HCT116 (cell line): ENCODE measurements at regions not wholly inside any gene's neighbourhood (a gene's known extent, or its start where the extent isn't known, plus 50 kb on each side); places are given as distances from the start of the nearest gene placed in this dataset.

ENCODE experiments used
- ELF1 ChIP-seq: IDR thresholded peaks from 2 replicates; pipeline ENCODE4 v1.6.1; 2012; ENCODE audit warnings: low read depth, borderline replicate concordance
- EZH2 ChIP-seq: fragments of 200-600 bp; sonication (generic); IDR thresholded peaks from 2 replicates; pipeline ENCODE4 v1.6.1; 2017; ENCODE audit warnings: antibody characterized with exemption, mixed run types
- EZH2phosphoT487 ChIP-seq: fragments of 200-600 bp; IDR thresholded peaks from 2 replicates; pipeline ENCODE4 v1.6.1; 2018; ENCODE audit warnings: antibody characterized with exemption, borderline replicate concordance
- POLR2A ChIP-seq: IDR thresholded peaks from 2 replicates; pipeline ENCODE4 v1.7.0; 2011; ENCODE audit warnings: borderline replicate concordance; ENCODE audit not compliant: insufficient read depth, insufficient read length; ENCODE audit errors: extremely low read depth
- REST ChIP-seq: IDR thresholded peaks from 2 replicates; pipeline ENCODE4 v1.6.1; 2012; ENCODE audit warnings: low read depth
- SP1 ChIP-seq: IDR thresholded peaks from 2 replicates; pipeline ENCODE4 v1.6.1; 2012; ENCODE audit warnings: low read depth
- TCF7L2 ChIP-seq: IDR thresholded peaks from 2 replicates; pipeline ENCODE4 v1.7.0; 2011; ENCODE audit warnings: borderline replicate concordance, inconsistent platforms; ENCODE audit not compliant: insufficient read depth, insufficient read length; ENCODE audit errors: extremely low read depth
- ZNF274 ChIP-seq: fragments of 200-500 bp; sonication (Bioruptor generic); IDR thresholded peaks from 2 replicates; pipeline ENCODE4 v1.6.1; 2014; ENCODE audit warnings: mild to moderate bottlenecking, low read depth, low read length, inconsistent platforms
- TF ChIP-seq, protein P1 (sequence below), 3 experiments: fragments of 200-600 bp in 1 of 3; sonication (generic) in 1 of 3; IDR thresholded peaks in 2 of 3; conservative IDR thresholded peaks in 1 of 3; 2 replicates each; pipeline ENCODE4 v1.5.1; 2012 to 2017; ENCODE audit warnings: low read depth in 2 of 3, low read length in 2 of 3, antibody characterized with exemption in 1 of 3, borderline replicate concordance in 1 of 3, control low read depth in 1 of 3, mild to moderate bottlenecking in 1 of 3, mixed read lengths in 1 of 3, mixed run types in 1 of 3, moderate library complexity in 1 of 3; ENCODE audit not compliant: insufficient read depth in 1 of 3
- TF ChIP-seq, protein P2 (sequence below): IDR thresholded peaks from 2 replicates; pipeline ENCODE4 v1.6.1; 2012

DNA sequence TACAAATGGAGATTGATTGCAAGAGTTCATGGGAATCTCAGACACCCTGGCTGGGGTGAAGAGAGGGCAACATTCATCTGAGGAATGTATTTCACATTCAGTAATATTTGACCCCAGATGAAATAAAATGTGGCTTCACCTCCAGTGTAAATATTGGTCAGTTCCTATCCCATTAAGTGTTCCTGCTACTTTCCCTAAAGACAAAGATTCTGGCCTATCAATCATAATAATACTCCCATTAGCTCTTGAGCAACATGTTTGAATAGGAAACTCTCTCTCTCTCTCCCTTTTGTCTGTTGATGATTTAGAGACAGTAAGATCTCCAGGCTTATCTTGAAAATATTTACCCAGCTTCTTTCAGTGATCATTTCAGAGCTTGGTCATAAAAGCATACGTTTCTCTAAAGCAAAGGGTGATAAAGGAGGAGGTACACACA, 70.1 kb downstream of the KCNJ2 start:
- TF ChIP-seq, protein P1, sequence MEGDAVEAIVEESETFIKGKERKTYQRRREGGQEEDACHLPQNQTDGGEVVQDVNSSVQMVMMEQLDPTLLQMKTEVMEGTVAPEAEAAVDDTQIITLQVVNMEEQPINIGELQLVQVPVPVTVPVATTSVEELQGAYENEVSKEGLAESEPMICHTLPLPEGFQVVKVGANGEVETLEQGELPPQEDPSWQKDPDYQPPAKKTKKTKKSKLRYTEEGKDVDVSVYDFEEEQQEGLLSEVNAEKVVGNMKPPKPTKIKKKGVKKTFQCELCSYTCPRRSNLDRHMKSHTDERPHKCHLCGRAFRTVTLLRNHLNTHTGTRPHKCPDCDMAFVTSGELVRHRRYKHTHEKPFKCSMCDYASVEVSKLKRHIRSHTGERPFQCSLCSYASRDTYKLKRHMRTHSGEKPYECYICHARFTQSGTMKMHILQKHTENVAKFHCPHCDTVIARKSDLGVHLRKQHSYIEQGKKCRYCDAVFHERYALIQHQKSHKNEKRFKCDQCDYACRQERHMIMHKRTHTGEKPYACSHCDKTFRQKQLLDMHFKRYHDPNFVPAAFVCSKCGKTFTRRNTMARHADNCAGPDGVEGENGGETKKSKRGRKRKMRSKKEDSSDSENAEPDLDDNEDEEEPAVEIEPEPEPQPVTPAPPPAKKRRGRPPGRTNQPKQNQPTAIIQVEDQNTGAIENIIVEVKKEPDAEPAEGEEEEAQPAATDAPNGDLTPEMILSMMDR (IDR thresholded peaks at IDR 0.05 in 2 of 3, conservative IDR thresholded peaks at IDR 0.05 in 1 of 3; ENCODE audit: borderline replicate concordance in 1 of 3, insufficient read depth in 1 of 3, low read depth in 2 of 3, low read length in 2 of 3) = no peak
- TF ChIP-seq ZNF274 (no peak), SP1 (no peak), REST (no peak), POLR2A (no peak), EZH2phosphoT487 (no peak), ELF1 (no peak), EZH2 (no peak), TCF7L2 (no peak)
- TF ChIP-seq, protein P2, sequence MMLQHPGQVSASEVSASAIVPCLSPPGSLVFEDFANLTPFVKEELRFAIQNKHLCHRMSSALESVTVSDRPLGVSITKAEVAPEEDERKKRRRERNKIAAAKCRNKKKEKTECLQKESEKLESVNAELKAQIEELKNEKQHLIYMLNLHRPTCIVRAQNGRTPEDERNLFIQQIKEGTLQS = no peak
